Hepatocyte (in vitro differentiated cells): ENCODE measurements at regions not wholly inside any gene's neighbourhood (a gene's known extent, or its start where the extent isn't known, plus 50 kb on each side); places are given as distances from the start of the nearest gene placed in this dataset.

Source experiments
- DNase-seq: peaks from one replicate; pipeline ENCODE4 v3.0.0-alpha.2; 2016; ENCODE audit warnings: low spot score
- H2AFZ ChIP-seq: fragments of 200-600 bp; sonication (generic); 2 replicates; pipeline ENCODE4 v1.6.0; 2016; ENCODE audit warnings: antibody characterized with exemption, mild to moderate bottlenecking
- H3K27ac ChIP-seq: fragments of 200-600 bp; sonication (generic); 2 replicates; pipeline ENCODE4 v1.5.1; 2016; ENCODE audit warnings: mild to moderate bottlenecking
- H3K27me3 ChIP-seq: fragments of 200-600 bp; sonication (generic); 2 replicates; pipeline ENCODE4 v1.6.1; 2016
- H3K36me3 ChIP-seq: fragments of 200-600 bp; sonication (generic); replicated peaks from 2 replicates; pipeline ENCODE4 v1.5.1; 2016; ENCODE audit warnings: low read depth; ENCODE audit not compliant: insufficient read depth
- H3K4me1 ChIP-seq: fragments of 200-600 bp; sonication (generic); 2 replicates; pipeline ENCODE4 v1.5.1; 2016; ENCODE audit warnings: mild to moderate bottlenecking, moderate library complexity; ENCODE audit not compliant: insufficient read depth
- H3K4me2 ChIP-seq: fragments of 200-600 bp; sonication (generic); 2 replicates; pipeline ENCODE4 v1.6.0; 2016
- H3K4me3 ChIP-seq: fragments of 200-600 bp; sonication (generic); 2 replicates; pipeline ENCODE4 v1.5.1; 2016; ENCODE audit warnings: mild to moderate bottlenecking
- H3K79me2 ChIP-seq: fragments of 200-600 bp; sonication (generic); 2 replicates; pipeline ENCODE4 v1.6.0; 2017; ENCODE audit warnings: mild to moderate bottlenecking
- H3K9me2 ChIP-seq: fragments of 200-600 bp; sonication (generic); replicated peaks from 2 replicates; pipeline ENCODE4 v1.6.0; 2017; ENCODE audit warnings: mild to moderate bottlenecking; ENCODE audit not compliant: insufficient read depth
- H3K9me3 ChIP-seq: fragments of 200-600 bp; sonication (generic); 2 replicates; pipeline ENCODE4 v1.5.1; 2016; ENCODE audit warnings: low read depth, mild to moderate bottlenecking
- H4K20me1 ChIP-seq: fragments of 200-600 bp; sonication (generic); 2 replicates; pipeline ENCODE4 v1.6.0; 2016; ENCODE audit warnings: mild to moderate bottlenecking; ENCODE audit not compliant: insufficient read depth, poor library complexity, severe bottlenecking
- EZH2 ChIP-seq: fragments of 200-600 bp; sonication (generic); IDR thresholded peaks from 2 replicates; pipeline ENCODE4 v1.6.1; 2016; ENCODE audit warnings: antibody characterized with exemption, mild to moderate bottlenecking, borderline replicate concordance
- EZH2phosphoT487 ChIP-seq: fragments of 200-600 bp; sonication (generic); IDR thresholded peaks from one replicate; pipeline ENCODE4 v1.6.1; 2018; ENCODE audit warnings: antibody characterized with exemption, mild to moderate bottlenecking, low read depth, moderate library complexity; ENCODE audit not compliant: unreplicated experiment, severe bottlenecking
- whole genome bisulfite sequencing: methylation state at CpG from one replicate; pipeline ENCODE4 v1.1.6; 2016; ENCODE audit warnings: low lambda C conversion rate; ENCODE audit errors: missing lambda C conversion rate; 5-methylcytosine and 5-hydroxymethylcytosine counted together
- TF ChIP-seq, protein P1 (sequence below): fragments of 200-600 bp; sonication (generic); IDR thresholded peaks from 2 replicates; pipeline ENCODE4 v1.5.1; 2016; ENCODE audit warnings: antibody characterized with exemption, mild to moderate bottlenecking; ENCODE audit not compliant: poor library complexity

DNA sequence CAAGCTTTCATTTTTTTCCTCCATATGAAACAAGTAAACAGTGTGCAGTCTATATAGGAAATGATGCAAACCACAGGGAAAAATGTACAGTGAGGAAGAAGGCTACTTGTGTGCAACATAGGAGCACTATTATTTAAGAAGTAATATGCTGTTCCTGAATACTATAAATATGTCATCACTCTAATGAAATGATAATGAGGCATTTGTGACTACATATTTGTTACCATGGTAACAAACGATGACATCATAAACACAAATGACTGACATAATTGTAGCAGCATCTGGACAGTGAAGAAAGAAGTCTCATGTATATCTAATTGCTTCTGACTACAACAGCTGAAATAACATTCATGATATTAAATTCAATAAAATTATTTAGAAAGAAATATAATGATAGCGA is 164.8 kb downstream of the C7orf25 start:
- 87% methylated on average over 2 of the region's 2 CpGs for WGBS
- Histone ChIP-seq H3K9me2 (no peaks in the 10 kb centered on the region), H3K4me2 (no peak overlapping the region), H3K4me3 (no peak overlapping the region), H3K4me1 (no peaks in the 10 kb centered on the region), H4K20me1 (no peaks in the 10 kb centered on the region), H2AFZ (no peak overlapping the region), H3K27me3 (no peaks in the 10 kb centered on the region), H3K27ac (no peak overlapping the region), H3K79me2 (no peaks in the 10 kb centered on the region), H3K36me3 (no peaks in the 10 kb centered on the region), H3K9me3 (no peaks in the 10 kb centered on the region)
- TF ChIP-seq EZH2 (no peak), EZH2phosphoT487 (no peak)
- TF ChIP-seq, protein P1, sequence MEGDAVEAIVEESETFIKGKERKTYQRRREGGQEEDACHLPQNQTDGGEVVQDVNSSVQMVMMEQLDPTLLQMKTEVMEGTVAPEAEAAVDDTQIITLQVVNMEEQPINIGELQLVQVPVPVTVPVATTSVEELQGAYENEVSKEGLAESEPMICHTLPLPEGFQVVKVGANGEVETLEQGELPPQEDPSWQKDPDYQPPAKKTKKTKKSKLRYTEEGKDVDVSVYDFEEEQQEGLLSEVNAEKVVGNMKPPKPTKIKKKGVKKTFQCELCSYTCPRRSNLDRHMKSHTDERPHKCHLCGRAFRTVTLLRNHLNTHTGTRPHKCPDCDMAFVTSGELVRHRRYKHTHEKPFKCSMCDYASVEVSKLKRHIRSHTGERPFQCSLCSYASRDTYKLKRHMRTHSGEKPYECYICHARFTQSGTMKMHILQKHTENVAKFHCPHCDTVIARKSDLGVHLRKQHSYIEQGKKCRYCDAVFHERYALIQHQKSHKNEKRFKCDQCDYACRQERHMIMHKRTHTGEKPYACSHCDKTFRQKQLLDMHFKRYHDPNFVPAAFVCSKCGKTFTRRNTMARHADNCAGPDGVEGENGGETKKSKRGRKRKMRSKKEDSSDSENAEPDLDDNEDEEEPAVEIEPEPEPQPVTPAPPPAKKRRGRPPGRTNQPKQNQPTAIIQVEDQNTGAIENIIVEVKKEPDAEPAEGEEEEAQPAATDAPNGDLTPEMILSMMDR, result no peak
- DNase-seq, result no peak

DNA sequence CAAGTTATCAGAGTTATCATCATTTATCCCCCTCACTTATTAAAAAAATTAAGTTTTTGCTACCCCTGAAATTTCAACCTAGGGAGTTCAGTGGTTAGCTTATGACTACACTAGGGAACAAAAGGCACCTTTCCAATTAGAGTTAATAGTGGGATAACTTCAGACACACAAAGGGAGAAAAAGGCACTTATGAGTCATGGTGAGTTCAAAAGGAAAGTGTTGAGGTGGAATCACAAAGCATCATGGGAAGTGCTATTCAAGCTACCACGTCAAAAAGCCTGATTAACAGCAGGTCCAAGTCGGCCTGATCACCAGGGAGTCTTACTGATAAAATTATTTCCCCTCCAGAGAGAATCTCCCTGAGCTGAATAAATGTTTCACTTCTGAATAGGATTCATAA is 165.7 kb downstream of the C7orf25 start:
- TF ChIP-seq EZH2phosphoT487 (no peak), EZH2 (no peak)
- TF ChIP-seq, protein P1, result no peak
- Histone ChIP-seq H3K27ac (no peak overlapping the region), H3K79me2 (no peaks in the 10 kb centered on the region), H3K9me3 (no peaks in the 10 kb centered on the region), H3K4me1 (no peaks in the 10 kb centered on the region), H2AFZ (no peak overlapping the region), H3K4me2 (no peak overlapping the region), H3K4me3 (no peak overlapping the region), H3K27me3 (no peaks in the 10 kb centered on the region), H3K36me3 (no peaks in the 10 kb centered on the region), H3K9me2 (no peaks in the 10 kb centered on the region), H4K20me1 (no peaks in the 10 kb centered on the region)
- no peak for DNase-seq
- WGBS, result 52% methylated on average over 2 of the region's 2 CpGs

DNA sequence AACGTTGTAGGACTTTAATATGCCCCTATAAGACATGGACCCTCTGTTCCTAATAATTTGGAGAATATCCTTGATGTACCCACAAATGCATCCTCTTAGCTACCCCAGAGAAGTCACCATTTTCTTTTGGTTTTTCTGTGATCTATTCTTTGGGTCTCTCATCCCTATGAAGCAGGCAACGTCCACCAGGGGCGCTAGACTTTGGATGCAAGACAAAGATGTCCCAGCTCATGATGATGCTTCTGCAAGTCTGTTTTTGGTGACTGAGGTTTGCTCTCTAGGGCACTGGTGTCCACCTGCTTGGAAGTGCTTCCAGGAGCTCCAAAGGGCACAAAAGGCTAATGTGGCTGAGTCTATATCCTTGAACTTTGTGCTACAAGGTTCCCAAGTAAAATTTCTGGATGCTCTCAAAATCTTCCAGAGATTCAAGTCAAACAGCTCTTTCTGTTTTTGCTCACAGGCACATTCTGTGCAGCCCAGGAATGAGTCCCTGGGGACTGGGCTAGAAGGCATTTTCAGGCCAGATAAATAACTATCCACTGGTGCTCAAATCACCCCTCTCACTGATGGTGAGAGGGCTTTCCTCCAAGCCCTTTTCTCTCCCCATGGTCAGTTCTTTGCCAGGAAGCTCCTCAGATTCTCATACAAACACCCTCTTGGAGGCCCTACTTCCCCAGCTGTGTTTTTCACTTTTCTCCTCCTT is 166.4 kb downstream of the C7orf25 start:
- no peaks in the 10 kb centered on the region for H4K20me1 ChIP-seq

More for the DNA sequence above, 166.4 kb downstream of the C7orf25 start:
- H3K4me1 ChIP-seq, result no peaks in the 10 kb centered on the region
- no peak for TF ChIP-seq EZH2
- TF ChIP-seq EZH2phosphoT487, result no peak
- TF ChIP-seq, protein P1, result peak; percentile 43
- H3K9me2 ChIP-seq, result no peaks in the 10 kb centered on the region
- no peak overlapping the region for H3K27ac ChIP-seq
- H3K27me3 ChIP-seq, result no peaks in the 10 kb centered on the region
- no peaks in the 10 kb centered on the region for H3K79me2 ChIP-seq
- no peaks in the 10 kb centered on the region for H3K36me3 ChIP-seq
- H2AFZ ChIP-seq, result no peak overlapping the region
- peak; percentile 38 for DNase-seq
- no peak overlapping the region for H3K4me3 ChIP-seq
- no peak overlapping the region for H3K4me2 ChIP-seq
- WGBS, result 42% methylated on average over 3 of the region's 3 CpGs
- no peaks in the 10 kb centered on the region for H3K9me3 ChIP-seq
